GM12874 (cell line): ENCODE measurements at regions not wholly inside any gene's neighbourhood (a gene's known extent, or its start where the extent isn't known, plus 50 kb on each side); places are given as distances from the start of the nearest gene placed in this dataset.

Experiments used
- TF ChIP-seq, protein P1 (sequence below): IDR thresholded peaks from 2 replicates; pipeline ENCODE4 v1.5.1; 2011; ENCODE audit warnings: low read depth, mild to moderate bottlenecking, control low read depth, low read length, moderate library complexity; ENCODE audit not compliant: insufficient read depth

DNA sequence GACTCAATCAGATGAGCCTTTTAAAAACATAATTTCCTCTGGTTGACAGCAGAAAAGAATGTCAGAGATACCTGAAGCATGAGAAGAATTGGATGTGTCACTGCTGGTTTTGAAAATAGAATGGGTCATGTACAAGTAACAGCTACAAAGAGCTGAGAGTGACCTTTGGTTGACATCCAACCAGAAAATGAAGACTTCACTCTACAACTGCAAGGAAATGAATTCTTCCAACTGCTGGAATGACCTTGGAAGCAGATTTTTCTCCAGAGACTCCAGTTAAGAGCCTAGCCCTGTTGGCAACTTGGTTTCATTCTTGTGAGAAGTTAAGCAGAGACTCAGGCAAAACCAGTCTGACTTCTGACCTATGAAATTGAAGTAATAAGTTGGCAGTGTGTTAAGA, 505.9 kb downstream of the SLC16A7 start:
- TF ChIP-seq, protein P1, sequence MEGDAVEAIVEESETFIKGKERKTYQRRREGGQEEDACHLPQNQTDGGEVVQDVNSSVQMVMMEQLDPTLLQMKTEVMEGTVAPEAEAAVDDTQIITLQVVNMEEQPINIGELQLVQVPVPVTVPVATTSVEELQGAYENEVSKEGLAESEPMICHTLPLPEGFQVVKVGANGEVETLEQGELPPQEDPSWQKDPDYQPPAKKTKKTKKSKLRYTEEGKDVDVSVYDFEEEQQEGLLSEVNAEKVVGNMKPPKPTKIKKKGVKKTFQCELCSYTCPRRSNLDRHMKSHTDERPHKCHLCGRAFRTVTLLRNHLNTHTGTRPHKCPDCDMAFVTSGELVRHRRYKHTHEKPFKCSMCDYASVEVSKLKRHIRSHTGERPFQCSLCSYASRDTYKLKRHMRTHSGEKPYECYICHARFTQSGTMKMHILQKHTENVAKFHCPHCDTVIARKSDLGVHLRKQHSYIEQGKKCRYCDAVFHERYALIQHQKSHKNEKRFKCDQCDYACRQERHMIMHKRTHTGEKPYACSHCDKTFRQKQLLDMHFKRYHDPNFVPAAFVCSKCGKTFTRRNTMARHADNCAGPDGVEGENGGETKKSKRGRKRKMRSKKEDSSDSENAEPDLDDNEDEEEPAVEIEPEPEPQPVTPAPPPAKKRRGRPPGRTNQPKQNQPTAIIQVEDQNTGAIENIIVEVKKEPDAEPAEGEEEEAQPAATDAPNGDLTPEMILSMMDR: no peak

DNA sequence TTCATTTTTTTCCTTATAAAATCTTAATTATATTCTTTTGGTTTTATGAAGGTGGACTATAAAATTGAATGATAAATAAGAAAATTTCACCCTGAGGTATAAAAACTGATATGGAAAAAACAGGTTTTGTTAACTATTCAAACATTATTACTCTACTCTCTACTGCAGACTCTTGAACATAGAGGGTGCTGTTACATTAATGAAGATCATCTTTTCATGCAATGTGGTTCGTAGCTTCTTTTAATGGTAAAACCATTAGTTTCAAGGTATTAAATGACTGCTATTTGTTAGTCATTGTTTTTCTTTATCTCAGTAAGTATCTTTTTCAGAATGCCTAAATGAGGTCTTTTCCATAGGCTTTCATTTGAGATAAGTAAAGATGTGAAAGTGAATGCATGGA, 510.4 kb downstream of the SLC16A7 start:
- TF ChIP-seq, protein P1: no peak

DNA sequence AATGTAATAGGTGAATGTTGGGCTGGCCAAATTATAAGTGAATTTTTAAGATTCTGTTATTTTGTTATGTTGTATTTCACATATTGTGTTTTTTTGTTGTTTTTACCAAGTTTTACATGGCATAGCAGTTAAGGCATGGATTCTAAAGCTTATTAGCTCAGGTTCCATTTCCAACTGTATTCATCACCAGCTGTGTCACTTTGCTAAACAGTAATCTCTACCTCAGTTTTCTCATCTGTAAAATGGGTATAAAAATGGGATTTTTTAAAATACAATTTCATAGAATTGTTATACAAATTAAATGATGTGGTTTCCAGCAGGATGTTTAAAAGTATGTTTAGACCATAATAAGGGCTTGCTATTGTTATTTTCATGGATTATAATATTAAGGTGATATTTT, 512.2 kb downstream of the SLC16A7 start:
- TF ChIP-seq, protein P1: no peak

DNA sequence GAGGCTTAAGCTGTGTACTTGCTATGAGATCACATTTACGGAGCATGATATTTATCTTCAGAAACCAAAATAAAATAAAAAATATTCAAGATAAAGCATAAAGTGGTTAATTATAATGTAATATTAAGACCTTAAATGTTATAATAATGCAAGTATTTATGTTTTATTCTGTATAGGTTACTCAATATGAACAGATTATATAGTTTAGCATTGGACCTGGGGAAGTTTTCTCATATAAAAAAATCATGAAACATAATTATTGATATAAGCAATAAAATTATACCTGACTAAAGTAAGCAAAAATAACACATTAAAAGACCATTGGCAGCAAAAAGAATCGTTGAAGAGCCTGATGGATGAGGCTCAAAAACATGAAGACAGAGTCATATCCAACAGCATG, 516.2 kb downstream of the SLC16A7 start:
- TF ChIP-seq, protein P1: no peak

DNA sequence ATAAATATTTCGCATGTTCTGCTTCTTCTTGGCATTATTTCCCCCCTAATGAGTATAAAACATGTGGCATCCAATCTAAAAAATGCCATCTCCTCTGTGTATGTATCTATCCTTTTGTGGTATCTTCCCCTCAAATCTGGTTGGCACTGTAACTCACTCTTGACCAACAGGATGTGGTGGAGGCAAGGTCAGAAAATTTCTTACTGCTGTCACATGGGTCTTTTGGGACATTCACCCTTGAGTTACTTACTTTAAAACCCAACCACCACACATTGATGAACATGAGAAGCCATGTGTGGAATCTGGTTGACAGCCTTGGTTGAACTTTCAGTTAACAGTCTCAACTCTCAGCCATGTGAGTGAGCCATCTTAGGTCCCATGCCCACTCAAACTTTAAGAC, 516.9 kb downstream of the SLC16A7 start:
- TF ChIP-seq, protein P1: no peak

DNA sequence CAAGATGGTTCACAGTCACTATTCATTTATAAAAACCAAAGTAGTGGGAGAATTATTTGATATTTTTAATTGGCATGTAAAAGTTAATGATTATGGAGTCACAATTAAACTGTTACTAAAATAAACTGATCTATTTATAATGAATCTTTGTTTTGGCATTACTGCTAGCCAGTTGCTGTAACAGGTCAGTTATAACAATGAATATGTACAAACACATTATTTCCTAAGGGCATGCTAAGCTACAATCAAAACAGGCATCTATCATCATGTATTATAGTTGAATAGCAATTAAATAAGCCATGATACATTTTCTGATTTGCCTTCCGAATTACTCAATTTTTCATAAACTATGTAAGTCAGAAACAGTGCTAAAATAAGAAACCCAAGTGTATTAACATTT, 518.3 kb downstream of the SLC16A7 start:
- TF ChIP-seq, protein P1: no peak

DNA sequence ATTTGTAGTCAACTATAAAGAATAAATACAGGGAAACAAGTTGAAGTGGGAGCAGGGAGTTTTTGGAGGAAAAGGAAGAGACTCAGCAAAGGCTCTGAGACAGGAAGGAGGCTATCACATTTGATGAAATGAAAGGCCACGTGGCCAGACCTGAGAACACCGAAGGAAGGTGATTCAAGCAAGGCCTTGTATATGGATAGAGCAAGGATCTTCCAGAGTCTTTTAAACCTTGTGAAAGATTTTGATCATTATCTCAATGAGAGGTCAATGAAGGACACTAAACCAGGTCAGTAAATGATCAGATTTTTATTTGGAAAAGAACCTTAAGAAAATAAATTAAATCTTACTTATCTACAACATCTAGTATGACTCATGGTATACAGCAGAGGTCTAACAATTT, 523.5 kb downstream of the SLC16A7 start:
- TF ChIP-seq, protein P1: no peak

DNA sequence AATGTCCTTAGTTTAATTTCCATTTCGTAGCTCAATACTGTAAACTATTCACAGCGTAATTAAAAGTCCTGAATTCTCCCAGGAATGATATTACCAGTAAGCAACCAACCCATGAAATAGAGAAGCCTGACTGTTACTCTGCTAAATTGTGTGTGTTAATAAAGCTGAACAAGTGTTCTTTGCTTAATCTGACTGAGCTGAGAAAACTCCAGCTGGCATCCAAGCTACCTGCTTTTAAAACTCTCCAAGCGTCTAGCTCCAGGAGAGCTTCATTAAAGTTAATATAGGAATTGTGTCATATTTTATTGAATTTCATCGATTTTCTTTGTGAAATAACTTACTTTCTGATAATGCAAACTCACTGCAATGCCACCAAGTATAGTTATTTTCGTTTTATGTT, 524.4 kb downstream of the SLC16A7 start:
- TF ChIP-seq, protein P1: no peak
